ENCODE measurements at regions not wholly inside any gene's neighbourhood (a gene's known extent, or its start where the extent isn't known, plus 50 kb on each side); places are given as distances from the start of the nearest gene placed in this dataset.
A peak's percentile ranks its signal among the peaks of the same experiment; 100 is the strongest.

DNA sequence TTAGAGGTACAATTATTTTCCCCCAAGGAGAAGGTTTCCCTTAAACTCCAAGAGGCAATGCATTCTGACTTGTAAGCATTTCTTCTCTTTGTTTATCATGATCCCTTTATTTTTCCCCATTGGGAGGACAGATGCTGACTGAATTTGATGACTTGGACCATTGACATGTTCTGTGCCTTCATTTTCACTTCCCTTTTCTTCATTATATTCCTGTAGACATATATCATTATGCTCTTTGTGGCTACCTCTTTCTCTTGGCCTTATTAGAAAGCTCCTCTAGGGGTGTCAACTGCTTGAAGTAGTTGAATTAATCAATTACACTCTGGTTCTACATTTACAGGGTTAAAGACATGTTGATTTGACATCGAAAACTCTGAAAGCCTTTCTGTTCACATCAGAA, 330.0 kb upstream of the DCC start:
- no peaks in the 10 kb centered on the region for H3K9me3 ChIP-seq (replicated peaks; ENCODE audit: insufficient read depth, low read length)
- H3K4me2 ChIP-seq (ENCODE audit: low read depth, low read length): no peak overlapping the region
- no peaks in the 10 kb centered on the region for H3F3A ChIP-seq (ENCODE audit: insufficient read depth, low read length)
- no peaks in the 10 kb centered on the region for H3K27me3 ChIP-seq (replicated peaks; ENCODE audit: insufficient read depth, low read length)
- no peaks in the 10 kb centered on the region for H3K36me3 ChIP-seq (replicated peaks; ENCODE audit: insufficient read depth, low read length)
- H3K79me2 ChIP-seq (ENCODE audit: low read length): no peaks in the 10 kb centered on the region
- no peak for TF ChIP-seq EZH2 (optimal IDR thresholded peaks at IDR 0.05; ENCODE audit: low read depth, low read length)
- TF ChIP-seq EZH2phosphoT487 (IDR thresholded peaks at IDR 0.05; ENCODE audit: low read length): no peak
- TF ChIP-seq CTCF (IDR thresholded peaks at IDR 0.05; ENCODE audit: low read length): no peak
- H3K9ac ChIP-seq (ENCODE audit: low read length): no peak overlapping the region
- no peaks in the 10 kb centered on the region for H3K9me2 ChIP-seq (replicated peaks; ENCODE audit: insufficient read depth, low read length)
- peak; percentile 21 for DNase-seq
- H3K4me3 ChIP-seq (ENCODE audit: low read length): no peak overlapping the region
- H2AFZ ChIP-seq (ENCODE audit: low read length): no peak overlapping the region
- no peak overlapping the region for H3K27ac ChIP-seq (ENCODE audit: low read length)
- no peaks in the 10 kb centered on the region for H4K20me1 ChIP-seq (ENCODE audit: insufficient read depth, low read length)
- 0 out of 2 replicates have a peak, but pooled peaks cover 3% of the 10 kb centered on the region for H3K4me1 ChIP-seq (ENCODE audit: low read length)

DNA sequence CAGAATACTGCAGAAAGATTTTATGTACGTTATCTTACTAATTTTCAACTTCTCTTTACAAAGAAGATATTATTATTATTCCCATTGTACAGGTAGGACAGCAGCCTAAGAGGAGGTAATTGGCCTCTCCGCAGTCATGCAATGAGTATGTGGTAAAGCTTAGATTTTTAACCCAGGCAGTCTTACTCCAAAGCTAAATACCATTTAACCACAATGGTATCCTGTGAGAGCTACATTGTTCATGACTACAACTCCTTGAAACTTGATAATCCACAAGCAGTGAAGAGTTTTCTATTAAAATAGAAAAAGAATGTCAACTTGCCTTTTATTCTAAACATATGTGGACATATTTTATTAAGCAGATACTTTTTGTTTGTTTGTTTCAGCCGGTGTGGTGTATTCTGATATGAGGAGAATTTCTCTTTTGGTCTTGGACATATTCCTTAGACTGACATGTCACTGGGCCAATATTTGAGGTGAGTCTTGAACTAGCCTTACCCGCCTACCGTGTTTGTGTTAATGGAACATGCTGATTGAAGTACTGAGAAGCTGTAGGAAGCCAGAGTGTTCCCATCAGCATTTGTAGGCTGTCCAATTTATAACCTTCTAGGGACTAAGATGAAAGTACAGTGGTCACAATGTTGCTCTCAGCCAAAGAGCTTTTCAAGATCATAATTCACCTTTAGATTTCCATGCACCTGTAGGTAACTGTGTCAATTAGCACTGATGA, 293.9 kb upstream of the DCC start:
- Histone ChIP-seq H3K4me3 (ENCODE audit: low read length) (no peak overlapping the region), H3K9ac (ENCODE audit: low read length) (no peak overlapping the region), H3K79me2 (ENCODE audit: low read length) (no peaks in the 10 kb centered on the region), H3F3A (ENCODE audit: insufficient read depth, low read length) (no peaks in the 10 kb centered on the region), H3K9me3 (replicated peaks; ENCODE audit: insufficient read depth, low read length) (no peaks in the 10 kb centered on the region), H3K9me2 (replicated peaks; ENCODE audit: insufficient read depth, low read length) (no peaks in the 10 kb centered on the region), H3K4me1 (ENCODE audit: low read length) (0 out of 2 replicates have a peak, but pooled peaks cover 5% of the 10 kb centered on the region), H3K4me2 (ENCODE audit: low read depth, low read length) (no peak overlapping the region), H3K27ac (ENCODE audit: low read length) (no peak overlapping the region), H2AFZ (ENCODE audit: low read length) (no peak overlapping the region), H3K36me3 (replicated peaks; ENCODE audit: insufficient read depth, low read length) (no peaks in the 10 kb centered on the region), H3K27me3 (replicated peaks; ENCODE audit: insufficient read depth, low read length) (no peaks in the 10 kb centered on the region), H4K20me1 (ENCODE audit: insufficient read depth, low read length) (no peaks in the 10 kb centered on the region)
- DNase-seq: no peak
- TF ChIP-seq CTCF (IDR thresholded peaks at IDR 0.05; ENCODE audit: low read length) (no peak), EZH2 (optimal IDR thresholded peaks at IDR 0.05; ENCODE audit: low read depth, low read length) (no peak), EZH2phosphoT487 (IDR thresholded peaks at IDR 0.05; ENCODE audit: low read length) (no peak)

- TF ChIP-seq EZH2 (optimal IDR thresholded peaks at IDR 0.05; ENCODE audit: low read depth, low read length) (no peak), CTCF (IDR thresholded peaks at IDR 0.05; ENCODE audit: low read length) (no peak), EZH2phosphoT487 (IDR thresholded peaks at IDR 0.05; ENCODE audit: low read length) (no peak)
- H2AFZ ChIP-seq (ENCODE audit: low read length): no peak overlapping the region
- H3K27me3 ChIP-seq (replicated peaks; ENCODE audit: insufficient read depth, low read length): no peaks in the 10 kb centered on the region
- no peaks in the 10 kb centered on the region for H3K9me3 ChIP-seq (replicated peaks; ENCODE audit: insufficient read depth, low read length)
- DNase-seq: no peak
- no peak overlapping the region for H3K27ac ChIP-seq (ENCODE audit: low read length)
- H3F3A ChIP-seq (ENCODE audit: insufficient read depth, low read length): no peaks in the 10 kb centered on the region
- no peak overlapping the region for H3K4me2 ChIP-seq (ENCODE audit: low read depth, low read length)
- H3K9ac ChIP-seq (ENCODE audit: low read length): no peak overlapping the region
- no peaks in the 10 kb centered on the region for H3K79me2 ChIP-seq (ENCODE audit: low read length)
- H3K4me1 ChIP-seq (ENCODE audit: low read length): 0 out of 2 replicates have a peak, but pooled peaks cover 5% of the 10 kb centered on the region
- no peaks in the 10 kb centered on the region for H3K36me3 ChIP-seq (replicated peaks; ENCODE audit: insufficient read depth, low read length)
- no peaks in the 10 kb centered on the region for H4K20me1 ChIP-seq (ENCODE audit: insufficient read depth, low read length)
- H3K4me3 ChIP-seq (ENCODE audit: low read length): no peak overlapping the region
- no peaks in the 10 kb centered on the region for H3K9me2 ChIP-seq (replicated peaks; ENCODE audit: insufficient read depth, low read length)
These were observed 293.2 kb upstream of the DCC start for GRCh38 chr18:52046842-52047241.
